Gastrocnemius medialis (tissue), 4 donors: ENCODE measurements at regions not wholly inside any gene's neighbourhood (a gene's known extent, or its start where the extent isn't known, plus 50 kb on each side); places are given as distances from the start of the nearest gene placed in this dataset.

ENCODE experiments used
- ATAC-seq, 2 donors: fragments of 150-250 bp; one replicate each; pipeline ENCODE4 v1.9.1; 2016
- DNase-seq, 2 donors: peaks; one replicate each; pipeline ENCODE4 v3.0.0-alpha.2; 2019
- H3K27ac ChIP-seq, 4 donors: fragments of 200-600 bp; sonication (generic); 1 replicate in 1 of 4; 2 replicates in 3 of 4; pipeline ENCODE4 v1.5.1; 2016 to 2018; ENCODE audit warnings: mild to moderate bottlenecking in 2 of 4, moderate library complexity in 1 of 4
- H3K27me3 ChIP-seq, 3 donors: fragments of 200-600 bp; sonication (generic) in 2 of 3; 1 replicate in 1 of 3; 2 replicates in 2 of 3; pipeline versions ENCODE4 v1.5.1 to v1.6.0; 2016 to 2019; ENCODE audit warnings: mild to moderate bottlenecking in 1 of 3, moderate library complexity in 1 of 3
- H3K36me3 ChIP-seq, 2 donors: fragments of 200-600 bp; sonication (generic) in 1 of 2; one replicate each; pipeline ENCODE4 v1.5.1; 2017 to 2018
- H3K4me1 ChIP-seq, 2 donors: fragments of 200-600 bp; sonication (generic) in 1 of 2; one replicate each; pipeline ENCODE4 v1.5.1; 2016 to 2017; ENCODE audit warnings: mild to moderate bottlenecking in 2 of 2
- H3K4me3 ChIP-seq, 4 donors: fragments of 200-600 bp; sonication (generic) in 3 of 4; 1 replicate in 1 of 4; 2 replicates in 3 of 4; pipeline ENCODE4 v1.5.1; 2016 to 2019; ENCODE audit warnings: mild to moderate bottlenecking in 2 of 4
- H3K9me3 ChIP-seq, 3 donors: fragments of 200-600 bp; sonication (generic) in 2 of 3; 1 replicate in 1 of 3; 2 replicates in 2 of 3; pipeline ENCODE4 v1.5.1; 2016 to 2019
- POLR2A ChIP-seq, 2 donors: fragments of 450-650 bp; IDR thresholded peaks; one replicate each; pipeline ENCODE4 v1.6.1; 2017; ENCODE audit warnings: antibody characterized with exemption in 2 of 2, mild to moderate bottlenecking in 2 of 2, moderate library complexity in 2 of 2
- in situ Hi-C, 4 donors: fragments of 200-750 bp; cut with MboI; loops; one replicate each; pipeline versions ENCODE4 v1.15.0 to v1.8.0; 2017; ENCODE audit warnings: low sequenced_read_pairs in 4 of 4
- intact Hi-C: fragments of 100-400 bp; cut with DNase I; formaldehyde crosslinking; loops from one replicate; pipeline ENCODE4 v1.15.1; 2023; ENCODE audit warnings: low total_unique reads
- TF ChIP-seq, protein P1 (sequence below), 5 experiments: fragments of 450-650 bp in 3 of 5; fragments of 200-600 bp in 2 of 5; sonication (generic) in 2 of 5; IDR thresholded peaks in 4 of 5; conservative IDR thresholded peaks in 1 of 5; 1 replicate in 4 of 5; 2 replicates in 1 of 5; pipeline ENCODE4 v1.5.1; 2016 to 2019; ENCODE audit warnings: antibody characterized with exemption in 5 of 5, mild to moderate bottlenecking in 3 of 5, moderate library complexity in 3 of 5

DNA sequence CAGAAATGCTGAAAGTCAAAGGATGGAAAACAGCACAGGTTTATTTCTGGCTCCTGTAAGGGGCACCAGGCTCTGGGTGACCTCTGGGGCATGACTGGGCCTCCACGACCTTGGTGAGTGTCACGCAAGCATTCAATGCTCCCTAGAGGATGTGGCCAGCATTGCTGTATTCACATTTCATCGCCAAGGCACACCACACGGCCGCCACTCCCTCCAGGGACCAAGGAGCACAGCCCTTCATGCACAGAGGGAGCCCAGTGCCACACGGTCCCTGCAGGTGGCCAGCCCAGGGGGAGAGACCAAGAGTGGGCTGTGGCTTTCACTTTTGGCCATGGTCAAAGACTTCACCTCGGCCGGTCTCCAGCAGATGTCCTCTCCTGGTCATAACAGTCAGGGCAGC is 137.4 kb upstream of the TNRC6C start:
- Histone ChIP-seq H3K4me3 (no peak overlapping the region), H3K36me3 (no peaks in the 10 kb centered on the region), H3K27ac (no peak overlapping the region), H3K4me1 (no peaks in the 10 kb centered on the region), H3K27me3 (no peaks in the 10 kb centered on the region), H3K9me3 (no peaks in the 10 kb centered on the region)
- DNase-seq = no peak
- TF ChIP-seq POLR2A (IDR thresholded peaks at IDR 0.05) = no peak
- TF ChIP-seq, protein P1, sequence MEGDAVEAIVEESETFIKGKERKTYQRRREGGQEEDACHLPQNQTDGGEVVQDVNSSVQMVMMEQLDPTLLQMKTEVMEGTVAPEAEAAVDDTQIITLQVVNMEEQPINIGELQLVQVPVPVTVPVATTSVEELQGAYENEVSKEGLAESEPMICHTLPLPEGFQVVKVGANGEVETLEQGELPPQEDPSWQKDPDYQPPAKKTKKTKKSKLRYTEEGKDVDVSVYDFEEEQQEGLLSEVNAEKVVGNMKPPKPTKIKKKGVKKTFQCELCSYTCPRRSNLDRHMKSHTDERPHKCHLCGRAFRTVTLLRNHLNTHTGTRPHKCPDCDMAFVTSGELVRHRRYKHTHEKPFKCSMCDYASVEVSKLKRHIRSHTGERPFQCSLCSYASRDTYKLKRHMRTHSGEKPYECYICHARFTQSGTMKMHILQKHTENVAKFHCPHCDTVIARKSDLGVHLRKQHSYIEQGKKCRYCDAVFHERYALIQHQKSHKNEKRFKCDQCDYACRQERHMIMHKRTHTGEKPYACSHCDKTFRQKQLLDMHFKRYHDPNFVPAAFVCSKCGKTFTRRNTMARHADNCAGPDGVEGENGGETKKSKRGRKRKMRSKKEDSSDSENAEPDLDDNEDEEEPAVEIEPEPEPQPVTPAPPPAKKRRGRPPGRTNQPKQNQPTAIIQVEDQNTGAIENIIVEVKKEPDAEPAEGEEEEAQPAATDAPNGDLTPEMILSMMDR (IDR thresholded peaks at IDR 0.05 in 4 of 5, conservative IDR thresholded peaks at IDR 0.05 in 1 of 5) = no peak
- ATAC-seq = no peak
- intact Hi-C loops = no loop called here
- in situ Hi-C loops = no loop called here

DNA sequence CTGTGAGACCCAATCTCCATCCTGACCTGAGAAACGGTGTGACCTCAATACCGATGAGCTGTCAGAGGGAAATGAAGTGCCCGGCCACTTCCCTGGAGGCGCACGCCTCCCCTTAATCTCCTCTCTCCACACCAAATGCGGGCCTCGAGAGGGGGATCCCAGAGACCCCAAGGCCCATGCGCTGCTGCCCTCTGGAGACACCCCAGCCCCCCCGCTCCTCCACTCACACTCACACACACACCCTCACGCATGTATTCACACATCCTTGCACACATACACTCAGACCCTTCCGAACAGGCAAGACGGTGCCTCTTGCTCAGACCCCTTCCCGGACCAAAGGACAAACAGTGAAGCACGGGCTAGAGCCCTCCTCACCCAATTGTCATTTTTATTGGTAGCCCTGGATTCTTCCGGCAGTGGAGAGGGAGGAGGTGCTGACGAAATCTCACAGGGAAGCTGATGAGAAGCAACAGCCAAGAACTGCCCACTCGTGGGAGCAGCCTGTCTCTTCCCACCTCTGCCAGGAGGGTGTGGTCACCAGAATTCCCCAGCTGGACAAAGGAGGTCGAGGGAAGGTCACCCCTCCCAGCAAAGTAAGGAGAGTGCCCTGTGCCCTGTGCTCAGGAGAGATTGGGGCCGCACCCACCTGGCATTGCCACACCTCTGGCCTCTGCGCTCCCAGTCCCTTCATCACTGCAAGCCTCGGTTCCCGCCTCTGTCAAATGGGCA is 136.0 kb upstream of the TNRC6C start:
- in situ Hi-C loops = no loop called here
- ATAC-seq = peak; percentile 41 to 57
- TF ChIP-seq POLR2A (IDR thresholded peaks at IDR 0.05) = no peak
- TF ChIP-seq, protein P1 (IDR thresholded peaks at IDR 0.05 in 4 of 5, conservative IDR thresholded peaks at IDR 0.05 in 1 of 5) = no peak
- no peaks in the 10 kb centered on the region for H3K9me3 ChIP-seq
- H3K27me3 ChIP-seq = no peaks in the 10 kb centered on the region
- H3K36me3 ChIP-seq = no peaks in the 10 kb centered on the region
- DNase-seq = peak in 1 of 2 donors; percentile 40
- no peaks in the 10 kb centered on the region for H3K4me1 ChIP-seq
- H3K27ac ChIP-seq = no peak overlapping the region
- no peak overlapping the region for H3K4me3 ChIP-seq
- intact Hi-C loops = no loop called here

GRCh38 chr17:77824102-77824779 is 134.3 kb upstream of the TNRC6C start:
- ATAC-seq = no peak
- Histone ChIP-seq H3K4me1 (no peaks in the 10 kb centered on the region), H3K27ac (no peak overlapping the region), H3K36me3 (no peaks in the 10 kb centered on the region), H3K9me3 (no peaks in the 10 kb centered on the region), H3K27me3 (no peaks in the 10 kb centered on the region), H3K4me3 (no peak overlapping the region)
- intact Hi-C loops (no loop called here), in situ Hi-C loops (no loop called here)
- DNase-seq = no peak
- TF ChIP-seq, protein P1 (IDR thresholded peaks at IDR 0.05 in 4 of 5, conservative IDR thresholded peaks at IDR 0.05 in 1 of 5) = no peak
- TF ChIP-seq POLR2A (IDR thresholded peaks at IDR 0.05) = no peak

DNA sequence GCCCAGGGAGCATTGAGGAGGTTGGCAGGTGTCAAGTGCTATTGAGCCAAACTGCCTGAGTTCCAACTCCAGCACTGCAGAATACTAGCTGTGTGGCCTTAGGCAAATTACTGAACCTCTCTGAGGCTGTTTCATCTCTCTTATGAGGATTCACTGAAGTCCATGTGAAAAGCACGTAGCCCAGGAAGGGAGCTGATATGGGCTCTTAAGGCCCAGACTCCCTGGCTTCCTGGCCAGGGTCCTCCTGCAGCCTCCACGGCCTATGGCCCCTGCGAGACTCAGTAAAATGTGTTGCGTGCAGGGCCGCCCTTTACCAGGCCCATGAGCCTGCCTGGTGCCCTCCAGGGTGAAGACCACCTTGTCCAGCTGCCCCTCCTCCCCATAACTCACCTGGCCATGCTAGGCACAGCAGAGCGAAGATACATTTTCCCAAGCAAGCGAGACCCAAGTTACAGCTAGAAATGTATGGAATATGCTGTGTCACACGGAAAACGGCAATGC is 133.7 kb upstream of the TNRC6C start:
- intact Hi-C loops (no loop called here), in situ Hi-C loops (no loop called here)
- Histone ChIP-seq H3K36me3 (no peaks in the 10 kb centered on the region), H3K9me3 (no peaks in the 10 kb centered on the region), H3K27ac (no peak overlapping the region), H3K4me1 (peaks cover 0 to 3% of the 10 kb centered on the region in 2 donors), H3K27me3 (no peaks in the 10 kb centered on the region), H3K4me3 (no peak overlapping the region)
- no peak for TF ChIP-seq POLR2A (IDR thresholded peaks at IDR 0.05)
- TF ChIP-seq, protein P1 (IDR thresholded peaks at IDR 0.05 in 4 of 5, conservative IDR thresholded peaks at IDR 0.05 in 1 of 5) = no peak
- no peak for DNase-seq
- ATAC-seq = no peak
